ENCODE measurements at regions not wholly inside any gene's neighbourhood (a gene's known extent, or its start where the extent isn't known, plus 50 kb on each side); places are given as distances from the start of the nearest gene placed in this dataset.

GRCh38 chrX:113868711-113869110, 715.2 kb upstream of the HTR2C start:
- Histone ChIP-seq H3K4me2 (ENCODE audit: insufficient read depth, low read length) (no peak overlapping the region), H3K27me3 (ENCODE audit: control insufficient read depth in 2 of 2, insufficient read depth in 2 of 2, low read length in 2 of 2) (no peaks in the 10 kb centered on the region), H3K79me2 (ENCODE audit: control insufficient read depth, insufficient read depth, low read length) (no peaks in the 10 kb centered on the region), H2AFZ (ENCODE audit: low read depth, low read length) (no peak overlapping the region), H4K20me1 (replicated peaks; ENCODE audit: control insufficient read depth, insufficient read depth, low read length) (no peaks in the 10 kb centered on the region), H3K9me3 (replicated peaks; ENCODE audit: control insufficient read depth, insufficient read depth, low read depth, low read length) (no peaks in the 10 kb centered on the region), H3K36me3 (ENCODE audit: control insufficient read depth, insufficient read depth, low read length) (no peaks in the 10 kb centered on the region), H3K9ac (ENCODE audit: insufficient read depth in 1 of 2, low read depth in 2 of 2, low read length in 2 of 2) (no peak overlapping the region), H3K9me1 (ENCODE audit: control insufficient read depth, insufficient read depth, low read length) (no peaks in the 10 kb centered on the region), H3K4me1 (replicated peaks in 1 of 2; ENCODE audit: control insufficient read depth in 2 of 2, insufficient read depth in 2 of 2, low read length in 2 of 2) (no peaks in the 10 kb centered on the region), H3K27ac (ENCODE audit: extremely low read depth, low read depth, low read length) (no peak overlapping the region; the same call in 2 of the 3 replicates), H3K4me3 (no peak overlapping the region)
- ATAC-seq = no peak; the same call in 2 of the 3 replicates
- intact Hi-C loops (cut with micrococcal nuclease) = no loop called here
- CTCF ChIA-PET (ENCODE audit: low intra/inter-chr PET ratio) = no interaction called here
- TF ChIP-seq TFAP4 (CRISPR knock-in tag; IDR thresholded peaks at IDR 0.05; ENCODE audit: borderline replicate concordance) (no peak), ATF1 (CRISPR knock-in tag; IDR thresholded peaks at IDR 0.05) (no peak), ATF1 (tag; IDR thresholded peaks at IDR 0.05) (0 out of 2 replicates have a peak, but pooled peaks have one; percentile 17)
- POLR2A ChIA-PET = no interaction called here
- in situ Hi-C loops (cut with MboI) = no loop called here
- BruUV-seq (replicated peaks) = no TSS peak
- WGBS (ENCODE audit: insufficient coverage, low coverage, missing lambda C conversion rate) = 5% methylated on average over 3 of the region's 3 CpGs
- no peak for DNase-seq (ENCODE audit: extremely low read depth in 1 of 4, low spot score in 3 of 4)
- FAIRE-seq = no peak

- 0% methylated on average over 5 of the region's 5 CpGs for WGBS (ENCODE audit: insufficient coverage, low coverage, missing lambda C conversion rate)
- Histone ChIP-seq H2AFZ (ENCODE audit: low read depth, low read length) (no peak overlapping the region), H4K20me1 (replicated peaks; ENCODE audit: control insufficient read depth, insufficient read depth, low read length) (no peaks in the 10 kb centered on the region), H3K79me2 (ENCODE audit: control insufficient read depth, insufficient read depth, low read length) (no peaks in the 10 kb centered on the region), H3K27me3 (ENCODE audit: control insufficient read depth in 2 of 2, insufficient read depth in 2 of 2, low read length in 2 of 2) (no peaks in the 10 kb centered on the region), H3K27ac (ENCODE audit: extremely low read depth, low read depth, low read length) (peak overlapping the region; percentile 35; the same call in 1 of the 3 replicates), H3K4me2 (ENCODE audit: insufficient read depth, low read length) (no peak overlapping the region), H3K9ac (ENCODE audit: insufficient read depth in 1 of 2, low read depth in 2 of 2, low read length in 2 of 2) (no peak overlapping the region), H3K36me3 (ENCODE audit: control insufficient read depth, insufficient read depth, low read length) (no peaks in the 10 kb centered on the region), H3K4me1 (replicated peaks in 1 of 2; ENCODE audit: control insufficient read depth in 2 of 2, insufficient read depth in 2 of 2, low read length in 2 of 2) (no peaks in the 10 kb centered on the region), H3K9me1 (ENCODE audit: control insufficient read depth, insufficient read depth, low read length) (no peaks in the 10 kb centered on the region), H3K4me3 (no peak overlapping the region), H3K9me3 (replicated peaks; ENCODE audit: control insufficient read depth, insufficient read depth, low read depth, low read length) (no peaks in the 10 kb centered on the region)
- CTCF ChIA-PET (ENCODE audit: low intra/inter-chr PET ratio) = no interaction called here
- DNase-seq (ENCODE audit: extremely low read depth in 1 of 4, low spot score in 3 of 4) = peak; percentile 6 to 59 (median 17)
- POLR2A ChIA-PET = no interaction called here
- FAIRE-seq = peak; percentile 74
- BruUV-seq (replicated peaks) = no TSS peak
- intact Hi-C loops (cut with micrococcal nuclease) (no loop called here), in situ Hi-C loops (cut with MboI) (no loop called here)
- ATAC-seq = peak; percentile 82
- TF ChIP-seq CXXC5 (CRISPR knock-in tag; IDR thresholded peaks at IDR 0.05) (peak; percentile 30; the same call in 1 of the 2 replicates), TCF3 (CRISPR knock-in tag; IDR thresholded peaks at IDR 0.05) (peak; percentile 42), ASH1L (IDR thresholded peaks at IDR 0.05; ENCODE audit: borderline replicate concordance, low read depth, partially characterized antibody) (no peak), NFIC (IDR thresholded peaks at IDR 0.05) (peak; percentile 82), KDM1A (IDR thresholded peaks at IDR 0.05) (peak; percentile 72 to 73), RCOR1 (IDR thresholded peaks at IDR 0.05; ENCODE audit: borderline replicate concordance in 1 of 2, low read depth in 2 of 2, low read length in 2 of 2) (peak; percentile 44 to 47; a peak in 2 of 4 replicates), MEIS2 (IDR thresholded peaks at IDR 0.05; ENCODE audit: partially characterized antibody) (peak; percentile 20), ATF7 (IDR thresholded peaks at IDR 0.05) (peak; percentile 62), CBFA2T2 (conservative IDR thresholded peaks at IDR 0.05) (peak; percentile 50), KLF13 (tag; IDR thresholded peaks at IDR 0.05; ENCODE audit: borderline replicate concordance, low read depth) (no peak), BHLHE40 (IDR thresholded peaks at IDR 0.05; ENCODE audit: low read length) (peak; percentile 81), TEAD4 (IDR thresholded peaks at IDR 0.05; ENCODE audit: low read length) (peak; percentile 57), TEAD4 (CRISPR knock-in tag; IDR thresholded peaks at IDR 0.05; ENCODE audit: borderline replicate concordance) (no peak)
- TF ChIP-seq, protein P1, sequence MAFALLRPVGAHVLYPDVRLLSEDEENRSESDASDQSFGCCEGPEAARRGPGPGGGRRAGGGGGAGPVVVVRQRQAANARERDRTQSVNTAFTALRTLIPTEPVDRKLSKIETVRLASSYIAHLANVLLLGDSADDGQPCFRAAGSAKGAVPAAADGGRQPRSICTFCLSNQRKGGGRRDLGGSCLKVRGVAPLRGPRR (CRISPR knock-in tag; IDR thresholded peaks at IDR 0.05) = no peak
Observed at GRCh38 chrX:113868177-113868576, 715.7 kb upstream of the HTR2C start.

Measured in K562 (cell line).